ENCODE measurements at regions not wholly inside any gene's neighbourhood (a gene's known extent, or its start where the extent isn't known, plus 50 kb on each side); places are given as distances from the start of the nearest gene placed in this dataset.

DNA sequence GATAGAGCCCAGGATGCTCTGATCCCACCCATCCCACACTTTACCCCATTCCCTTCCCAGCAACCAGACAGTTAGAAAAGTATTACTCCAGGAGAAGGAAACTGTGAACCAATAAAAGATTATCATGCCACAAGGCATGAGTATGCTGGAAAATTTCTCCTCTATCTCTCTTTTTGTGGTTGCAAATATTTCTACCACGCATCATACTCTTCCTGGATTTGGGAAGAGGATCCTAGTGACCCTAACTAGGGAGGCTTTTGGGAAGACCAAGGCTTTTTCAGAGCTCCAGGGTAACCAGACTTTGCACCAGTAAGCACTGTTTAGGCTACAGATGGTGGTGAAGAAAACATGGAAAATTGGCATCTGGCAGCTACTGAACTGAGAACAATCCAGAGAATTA lies 257.6 kb upstream of the CLNK start:
- Histone ChIP-seq H3K4me3 (replicated peaks; ENCODE audit: insufficient read depth, low read length) (no peak overlapping the region), H3K27ac (replicated peaks) (no peak overlapping the region), H3K27me3 (ENCODE audit: insufficient read depth, poor library complexity, severe bottlenecking) (no peaks in the 10 kb centered on the region)
- no peak for DNase-seq (ENCODE audit: low read depth in 1 of 2, low spot score in 1 of 2)
- TF ChIP-seq GABPA (IDR thresholded peaks at IDR 0.05; ENCODE audit: low read depth) (no peak), SPI1 (IDR thresholded peaks at IDR 0.05; ENCODE audit: borderline replicate concordance, low read depth) (no peak), POLR2AphosphoS5 (IDR thresholded peaks at IDR 0.05; ENCODE audit: low read depth) (no peak)
- TF ChIP-seq, protein P1, sequence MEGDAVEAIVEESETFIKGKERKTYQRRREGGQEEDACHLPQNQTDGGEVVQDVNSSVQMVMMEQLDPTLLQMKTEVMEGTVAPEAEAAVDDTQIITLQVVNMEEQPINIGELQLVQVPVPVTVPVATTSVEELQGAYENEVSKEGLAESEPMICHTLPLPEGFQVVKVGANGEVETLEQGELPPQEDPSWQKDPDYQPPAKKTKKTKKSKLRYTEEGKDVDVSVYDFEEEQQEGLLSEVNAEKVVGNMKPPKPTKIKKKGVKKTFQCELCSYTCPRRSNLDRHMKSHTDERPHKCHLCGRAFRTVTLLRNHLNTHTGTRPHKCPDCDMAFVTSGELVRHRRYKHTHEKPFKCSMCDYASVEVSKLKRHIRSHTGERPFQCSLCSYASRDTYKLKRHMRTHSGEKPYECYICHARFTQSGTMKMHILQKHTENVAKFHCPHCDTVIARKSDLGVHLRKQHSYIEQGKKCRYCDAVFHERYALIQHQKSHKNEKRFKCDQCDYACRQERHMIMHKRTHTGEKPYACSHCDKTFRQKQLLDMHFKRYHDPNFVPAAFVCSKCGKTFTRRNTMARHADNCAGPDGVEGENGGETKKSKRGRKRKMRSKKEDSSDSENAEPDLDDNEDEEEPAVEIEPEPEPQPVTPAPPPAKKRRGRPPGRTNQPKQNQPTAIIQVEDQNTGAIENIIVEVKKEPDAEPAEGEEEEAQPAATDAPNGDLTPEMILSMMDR (IDR thresholded peaks at IDR 0.05; ENCODE audit: insufficient read depth, low read length) = no peak
- TF ChIP-seq, protein P2, sequence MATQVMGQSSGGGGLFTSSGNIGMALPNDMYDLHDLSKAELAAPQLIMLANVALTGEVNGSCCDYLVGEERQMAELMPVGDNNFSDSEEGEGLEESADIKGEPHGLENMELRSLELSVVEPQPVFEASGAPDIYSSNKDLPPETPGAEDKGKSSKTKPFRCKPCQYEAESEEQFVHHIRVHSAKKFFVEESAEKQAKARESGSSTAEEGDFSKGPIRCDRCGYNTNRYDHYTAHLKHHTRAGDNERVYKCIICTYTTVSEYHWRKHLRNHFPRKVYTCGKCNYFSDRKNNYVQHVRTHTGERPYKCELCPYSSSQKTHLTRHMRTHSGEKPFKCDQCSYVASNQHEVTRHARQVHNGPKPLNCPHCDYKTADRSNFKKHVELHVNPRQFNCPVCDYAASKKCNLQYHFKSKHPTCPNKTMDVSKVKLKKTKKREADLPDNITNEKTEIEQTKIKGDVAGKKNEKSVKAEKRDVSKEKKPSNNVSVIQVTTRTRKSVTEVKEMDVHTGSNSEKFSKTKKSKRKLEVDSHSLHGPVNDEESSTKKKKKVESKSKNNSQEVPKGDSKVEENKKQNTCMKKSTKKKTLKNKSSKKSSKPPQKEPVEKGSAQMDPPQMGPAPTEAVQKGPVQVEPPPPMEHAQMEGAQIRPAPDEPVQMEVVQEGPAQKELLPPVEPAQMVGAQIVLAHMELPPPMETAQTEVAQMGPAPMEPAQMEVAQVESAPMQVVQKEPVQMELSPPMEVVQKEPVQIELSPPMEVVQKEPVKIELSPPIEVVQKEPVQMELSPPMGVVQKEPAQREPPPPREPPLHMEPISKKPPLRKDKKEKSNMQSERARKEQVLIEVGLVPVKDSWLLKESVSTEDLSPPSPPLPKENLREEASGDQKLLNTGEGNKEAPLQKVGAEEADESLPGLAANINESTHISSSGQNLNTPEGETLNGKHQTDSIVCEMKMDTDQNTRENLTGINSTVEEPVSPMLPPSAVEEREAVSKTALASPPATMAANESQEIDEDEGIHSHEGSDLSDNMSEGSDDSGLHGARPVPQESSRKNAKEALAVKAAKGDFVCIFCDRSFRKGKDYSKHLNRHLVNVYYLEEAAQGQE (IDR thresholded peaks at IDR 0.05; ENCODE audit: insufficient replicate concordance, low read depth) = no peak

DNA sequence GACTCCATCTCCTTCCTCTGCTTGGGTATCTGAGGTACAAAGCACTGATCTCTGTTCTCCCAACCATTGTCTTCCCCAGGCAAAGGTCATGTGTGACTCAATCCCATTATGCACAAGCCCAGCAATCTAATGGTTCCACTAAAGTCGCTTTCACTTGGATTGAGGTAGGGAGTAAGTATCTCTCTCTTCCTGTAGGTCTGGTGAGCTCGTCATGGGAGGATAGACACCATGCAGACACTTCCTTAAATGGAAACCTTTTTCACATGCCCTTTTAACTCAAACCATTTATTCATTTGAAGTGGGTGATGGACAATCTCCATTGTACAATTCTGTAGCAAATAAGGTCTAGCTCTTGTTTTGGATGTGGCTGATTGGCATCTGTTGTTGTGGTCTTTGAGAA lies 245.2 kb upstream of the CLNK start:
- TF ChIP-seq, protein P2 (IDR thresholded peaks at IDR 0.05; ENCODE audit: insufficient replicate concordance, low read depth) = no peak
- TF ChIP-seq, protein P1 (IDR thresholded peaks at IDR 0.05; ENCODE audit: insufficient read depth, low read length) = no peak
- TF ChIP-seq GABPA (IDR thresholded peaks at IDR 0.05; ENCODE audit: low read depth) (no peak), SPI1 (IDR thresholded peaks at IDR 0.05; ENCODE audit: borderline replicate concordance, low read depth) (no peak), POLR2AphosphoS5 (IDR thresholded peaks at IDR 0.05; ENCODE audit: low read depth) (no peak)
- Histone ChIP-seq H3K4me3 (replicated peaks; ENCODE audit: insufficient read depth, low read length) (no peak overlapping the region), H3K27me3 (ENCODE audit: insufficient read depth, poor library complexity, severe bottlenecking) (no peaks in the 10 kb centered on the region), H3K27ac (replicated peaks) (no peak overlapping the region)
- no peak for DNase-seq (ENCODE audit: low read depth in 1 of 2, low spot score in 1 of 2)

DNA sequence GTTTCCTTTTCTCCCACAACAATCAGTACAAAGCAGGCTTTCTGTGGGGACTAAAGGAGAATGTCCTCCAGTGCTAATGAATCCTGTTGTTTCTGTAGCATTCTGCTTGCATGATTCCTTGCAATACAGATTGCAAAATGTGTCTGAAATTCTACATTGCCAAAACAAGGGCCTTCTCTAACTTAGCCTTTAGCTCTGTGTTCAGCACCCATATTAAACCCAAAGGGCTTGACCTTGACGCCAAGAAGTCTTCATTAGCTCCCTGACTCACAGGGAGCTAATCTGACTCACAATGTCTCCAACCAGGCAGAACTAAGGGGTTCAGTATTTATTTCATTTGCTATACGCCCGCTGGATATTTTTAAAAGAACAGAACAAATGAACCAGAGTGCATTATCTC lies 241.4 kb upstream of the CLNK start:
- Histone ChIP-seq H3K4me3 (replicated peaks; ENCODE audit: insufficient read depth, low read length) (no peak overlapping the region), H3K27ac (replicated peaks) (no peak overlapping the region), H3K27me3 (ENCODE audit: insufficient read depth, poor library complexity, severe bottlenecking) (no peaks in the 10 kb centered on the region)
- DNase-seq (ENCODE audit: low read depth in 1 of 2, low spot score in 1 of 2) = no peak
- TF ChIP-seq SPI1 (IDR thresholded peaks at IDR 0.05; ENCODE audit: borderline replicate concordance, low read depth) = no peak
- TF ChIP-seq, protein P1 (IDR thresholded peaks at IDR 0.05; ENCODE audit: insufficient read depth, low read length) = no peak
- no peak for TF ChIP-seq POLR2AphosphoS5 (IDR thresholded peaks at IDR 0.05; ENCODE audit: low read depth)
- TF ChIP-seq GABPA (IDR thresholded peaks at IDR 0.05; ENCODE audit: low read depth) = no peak
- TF ChIP-seq, protein P2 (IDR thresholded peaks at IDR 0.05; ENCODE audit: insufficient replicate concordance, low read depth) = no peak
